GM19468 (cell line): ENCODE measurements at regions not wholly inside any gene's neighbourhood (a gene's known extent, or its start where the extent isn't known, plus 50 kb on each side); places are given as distances from the start of the nearest gene placed in this dataset.

ENCODE experiments used
- ATAC-seq: cut with Tn5 transposase; IDR thresholded peaks from one replicate; pipeline ENCODE4 v1.9.1; 2021; ENCODE audit warnings: mild to moderate bottlenecking, moderate library complexity, moderate number of reproducible peaks; ENCODE audit not compliant: unreplicated experiment; ENCODE audit errors: extremely low read depth

- ATAC-seq, result no peak
Measured at GRCh38 chr14:87879389-87879788, 113.6 kb downstream of the GALC start.

DNA sequence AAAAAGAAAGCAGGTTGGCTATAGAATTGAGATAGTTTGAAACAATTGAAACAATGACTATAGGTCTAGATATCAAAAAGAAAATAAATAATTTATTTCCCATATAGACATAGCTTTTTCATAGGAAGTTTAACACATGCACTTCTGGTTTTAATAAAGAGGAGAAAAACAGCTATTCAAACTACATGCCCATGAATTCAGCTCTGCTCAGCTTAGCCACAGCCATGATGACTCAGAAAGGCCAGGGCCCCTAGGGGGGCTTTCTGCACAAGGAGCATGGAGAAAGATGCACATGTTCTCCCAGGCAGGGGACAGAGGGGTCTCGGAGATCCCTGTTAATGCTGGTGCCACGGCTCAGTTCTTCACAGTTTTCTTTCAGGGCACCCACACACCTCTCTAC is 114.0 kb downstream of the GALC start:
- no peak for ATAC-seq

DNA sequence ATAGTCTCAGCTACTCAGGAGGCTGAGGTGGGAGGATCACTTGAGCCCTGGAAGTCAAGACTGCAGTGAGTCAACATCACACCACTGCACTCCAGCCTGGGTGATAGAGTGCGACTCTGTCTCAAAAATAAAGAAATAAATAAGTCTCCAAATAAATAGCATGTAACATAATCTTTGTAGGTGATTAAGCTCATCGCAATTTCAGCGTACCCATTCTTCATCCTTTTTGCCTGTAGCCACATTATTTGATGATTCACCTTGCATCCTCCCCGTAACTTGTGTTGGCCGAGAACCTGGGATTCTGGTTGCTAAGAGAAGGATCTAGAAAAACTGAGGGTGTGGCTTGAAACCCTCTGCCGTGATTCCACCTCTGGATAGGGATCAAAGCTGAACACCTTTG is 115.1 kb downstream of the GALC start:
- no peak for ATAC-seq

DNA sequence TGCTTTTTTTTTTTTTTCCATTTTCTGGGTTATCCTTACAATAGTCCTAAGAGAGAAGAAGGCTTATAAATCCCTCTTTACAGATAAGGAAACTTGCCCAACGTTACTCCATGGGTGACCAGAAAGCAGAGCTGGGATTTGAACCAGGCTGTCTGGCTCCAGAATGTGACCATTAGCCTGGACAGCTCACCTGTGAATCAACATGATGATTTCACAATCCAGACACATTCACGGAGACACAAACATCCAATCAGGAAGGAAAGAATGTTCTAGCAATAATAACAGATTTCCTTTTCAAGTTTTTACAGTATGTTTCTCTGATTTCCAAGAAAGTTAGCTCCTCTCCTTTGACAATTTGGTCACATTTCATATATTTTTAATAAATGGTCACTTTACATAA is 118.3 kb downstream of the GALC start:
- no peak for ATAC-seq

GRCh38 chr14:87873741-87874140 is 119.2 kb downstream of the GALC start:
- ATAC-seq, result no peak

DNA sequence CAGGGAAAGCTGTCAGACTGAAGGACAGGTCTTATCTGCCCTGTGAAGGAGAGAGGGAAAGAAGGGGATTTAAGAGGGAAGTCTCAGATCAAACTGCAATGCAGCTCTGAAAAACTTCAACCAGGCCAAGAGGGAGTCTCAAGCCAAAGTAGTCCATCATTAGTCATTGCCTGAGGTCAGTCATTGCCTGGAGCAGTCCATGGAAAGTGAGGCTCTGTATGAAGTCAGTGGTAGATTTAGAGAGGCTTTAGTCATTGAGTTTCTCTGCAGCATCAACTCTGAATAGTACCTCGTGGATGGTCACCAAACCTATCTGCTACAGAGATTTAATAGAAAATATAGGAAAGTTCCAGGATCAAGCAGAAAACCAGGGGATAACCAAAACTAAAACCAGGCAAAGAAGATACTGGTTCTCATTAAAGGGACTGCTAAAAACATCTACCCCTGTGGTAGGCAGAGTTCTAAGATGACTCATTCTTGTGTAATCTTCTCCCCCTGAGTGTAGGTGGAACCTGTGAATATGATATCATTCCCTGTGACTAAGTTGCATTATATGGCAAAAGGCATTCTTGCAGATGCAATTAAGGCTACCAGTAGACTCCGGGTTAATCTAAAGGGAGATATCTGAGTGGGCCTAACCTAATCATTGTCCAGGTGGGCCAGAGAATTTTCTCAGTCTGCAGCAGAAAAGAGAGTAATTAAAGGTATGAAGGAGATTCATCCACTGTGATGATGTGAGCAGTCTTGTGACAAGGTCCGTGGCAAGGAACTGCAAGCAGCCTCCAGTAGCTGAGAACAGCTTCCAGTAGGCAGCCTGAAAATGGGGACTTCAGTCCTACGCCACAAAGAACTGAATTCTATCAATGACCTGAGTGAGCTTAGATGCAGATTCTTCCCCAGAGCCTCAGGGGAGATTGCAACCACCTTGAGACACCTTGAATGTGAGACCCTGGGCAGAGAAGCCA is 123.1 kb downstream of the GALC start:
- no peak for ATAC-seq

DNA sequence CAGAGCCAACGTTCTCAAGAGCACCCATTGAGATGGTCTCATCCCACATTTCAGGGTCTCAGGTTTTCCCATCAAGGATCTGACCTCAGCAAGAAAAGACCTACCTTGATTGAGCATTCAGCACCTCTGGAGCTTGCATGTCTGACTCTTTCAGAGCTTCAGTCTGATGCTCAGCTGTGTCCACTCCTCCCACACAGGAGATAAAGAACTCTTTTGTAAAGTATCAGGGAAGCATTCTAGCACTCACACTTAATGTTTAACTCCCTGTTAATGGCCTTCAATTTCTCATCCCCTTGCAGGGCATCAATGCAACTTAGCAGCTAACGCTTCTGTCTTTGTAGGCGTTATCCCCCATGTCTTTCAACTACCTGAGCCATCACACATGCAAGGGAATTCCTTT is 124.1 kb downstream of the GALC start:
- no peak for ATAC-seq

DNA sequence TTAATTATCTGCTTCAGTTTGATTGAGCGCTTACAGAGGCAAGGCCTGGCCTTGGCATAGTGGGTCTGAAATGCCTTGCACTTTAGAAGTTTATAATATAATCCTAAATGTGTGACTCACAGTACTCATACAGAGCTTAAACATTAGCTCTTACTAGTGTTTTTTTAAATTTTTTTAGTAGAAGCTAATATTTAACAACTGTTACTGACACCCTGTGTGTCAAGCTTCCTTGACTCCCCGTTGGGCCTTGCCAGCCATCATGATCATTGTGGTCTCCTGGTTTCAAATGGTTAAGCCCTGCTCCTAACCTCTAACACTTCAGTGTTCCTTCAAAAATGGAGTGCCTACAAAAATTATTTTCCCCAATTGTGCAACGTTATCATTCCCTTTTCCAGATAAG is 126.9 kb downstream of the GALC start:
- ATAC-seq, result no peak

GRCh38 chr14:87864356-87865270 is 128.4 kb downstream of the GALC start:
- no peak for ATAC-seq

DNA sequence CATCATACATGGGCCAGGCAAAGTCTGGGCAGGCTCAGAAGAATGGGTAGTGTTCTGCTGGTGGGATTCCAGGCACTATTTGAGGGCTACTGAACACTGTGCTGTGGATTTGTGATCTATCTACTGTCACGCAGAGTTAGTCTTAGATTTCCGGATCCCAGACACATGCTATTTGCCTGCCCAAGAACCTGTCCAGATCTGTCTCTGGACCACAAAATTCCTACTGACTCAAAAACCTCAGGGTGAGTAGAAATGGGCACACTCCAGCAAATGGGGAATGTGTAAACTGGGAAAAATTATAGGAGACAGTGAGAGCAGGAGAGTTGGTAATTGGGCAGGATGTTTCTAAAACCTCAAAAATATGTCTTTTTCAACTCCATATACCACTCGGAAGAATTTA is 129.9 kb downstream of the GALC start:
- ATAC-seq, result no peak

- ATAC-seq, result no peak
Measured at GRCh38 chr14:87852107-87852506, 140.9 kb downstream of the GALC start.

- no peak for ATAC-seq
Measured at GRCh38 chr14:87851190-87851589, 141.8 kb downstream of the GALC start.

DNA sequence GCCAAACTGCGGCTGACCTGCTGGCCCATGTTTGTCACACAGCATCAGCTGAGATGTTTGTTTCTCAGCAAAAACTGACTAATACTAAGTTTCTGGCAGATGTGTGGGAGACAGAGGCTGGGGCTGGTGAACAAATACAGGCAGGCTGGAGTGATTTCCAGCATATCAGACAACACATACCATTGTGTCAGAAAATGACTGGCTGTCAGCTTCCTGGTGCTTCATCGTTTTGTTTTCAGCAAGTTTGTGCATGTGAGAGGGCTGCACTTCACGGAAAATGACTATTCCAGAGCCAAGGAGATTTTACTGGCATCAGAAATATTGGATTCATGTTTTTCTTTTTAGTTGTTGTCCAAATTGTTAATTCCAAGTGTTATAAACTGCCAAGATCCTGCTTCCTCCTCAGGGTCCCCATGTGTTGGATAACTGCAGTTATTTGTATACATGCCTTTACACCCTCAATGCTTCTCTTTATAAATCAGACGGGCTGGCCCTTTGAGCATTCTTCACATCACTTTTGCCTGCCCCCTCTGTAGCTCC is 145.7 kb downstream of the GALC start:
- ATAC-seq, result no peak

GRCh38 chr14:87840906-87841305 is 152.1 kb downstream of the GALC start:
- no peak for ATAC-seq

GRCh38 chr14:87838931-87839330 is 154.1 kb downstream of the GALC start:
- ATAC-seq, result no peak

GRCh38 chr14:87837296-87837695 is 155.7 kb downstream of the GALC start:
- ATAC-seq, result no peak

DNA sequence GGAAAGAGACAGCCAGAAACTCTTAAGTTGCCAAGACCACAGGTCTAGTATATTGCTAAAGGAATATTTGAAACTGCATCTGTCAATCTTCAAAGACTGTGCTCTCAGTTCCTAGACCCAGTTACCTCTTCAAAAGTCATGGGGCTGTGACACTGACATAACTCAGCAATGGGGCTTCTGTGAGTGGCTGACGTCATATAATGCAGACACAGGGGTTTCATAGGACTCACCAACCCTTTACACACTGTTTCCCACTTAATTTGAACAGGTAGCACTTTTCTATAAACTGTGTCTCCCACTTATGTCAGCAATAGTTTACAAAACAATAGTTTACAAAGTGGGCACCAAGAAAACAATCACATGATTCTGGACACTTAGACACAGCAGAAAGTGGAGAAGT is 158.4 kb downstream of the GALC start:
- no peak for ATAC-seq

GRCh38 chr14:87833026-87833425 is 160.0 kb downstream of the GALC start:
- no peak for ATAC-seq

GRCh38 chr14:87830443-87831096 is 162.4 kb downstream of the GALC start:
- no peak for ATAC-seq

DNA sequence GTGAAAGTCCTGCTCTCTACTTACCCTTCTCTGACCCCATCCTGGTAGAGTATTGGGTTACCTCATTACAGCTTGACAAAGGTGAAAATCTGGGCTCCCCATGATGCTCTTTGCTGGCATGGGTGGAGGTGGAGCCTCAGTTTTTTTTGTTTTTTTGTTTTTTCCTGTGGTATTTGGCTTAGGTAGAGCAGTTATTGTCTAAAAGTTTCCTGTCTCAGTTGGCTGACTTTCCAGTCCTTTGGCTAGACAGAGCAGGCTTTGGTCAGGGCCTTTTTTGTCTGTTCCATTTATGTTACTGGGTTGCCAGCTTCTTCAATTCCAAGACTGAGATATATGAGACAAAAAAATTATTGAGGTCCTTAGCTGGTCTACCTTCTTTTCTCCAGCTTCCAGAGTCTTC is 163.4 kb downstream of the GALC start:
- no peak for ATAC-seq
